ENCODE measurements at regions not wholly inside any gene's neighbourhood (a gene's known extent, or its start where the extent isn't known, plus 50 kb on each side); places are given as distances from the start of the nearest gene placed in this dataset.
A peak's percentile ranks its signal among the peaks of the same experiment; 100 is the strongest.
"Not testable (repeated sequence)": the region's sequence is repeated elsewhere in the genome, so short reads cannot be mapped to it uniquely, and the experiment has no call there.

- DNase-seq (ENCODE audit: extremely low spot score, insufficient read length, low read depth) (no peak), FAIRE-seq (no peak)
These were observed 1133.1 kb upstream of the ACO1 start for GRCh38 chr9:31251386-31251785.

GRCh38 chr9:31253800-31254762 is 1130.4 kb upstream of the ACO1 start:
- DNase-seq (ENCODE audit: extremely low spot score, insufficient read length, low read depth), result no peak

GRCh38 chr9:31255211-31255610 is 1129.2 kb upstream of the ACO1 start:
- DNase-seq (ENCODE audit: extremely low spot score, insufficient read length, low read depth) (no peak), FAIRE-seq (no peak)

More at GRCh38 chr9:31253800-31254762, 1130.4 kb upstream of the ACO1 start:
- FAIRE-seq, result no peak

GRCh38 chr9:31259824-31260223 is 1124.6 kb upstream of the ACO1 start:
- no peak for FAIRE-seq
- DNase-seq (ENCODE audit: extremely low spot score, insufficient read length, low read depth), result no peak

- no peak for FAIRE-seq
- no peak for DNase-seq (ENCODE audit: extremely low spot score, insufficient read length, low read depth)
These were observed 1111.8 kb upstream of the ACO1 start for GRCh38 chr9:31272456-31273295.

- no peak for FAIRE-seq
- no peak for DNase-seq (ENCODE audit: extremely low spot score, insufficient read length, low read depth)
These were observed 1109.0 kb upstream of the ACO1 start for GRCh38 chr9:31275419-31275818.

- FAIRE-seq, result no peak
These were observed 1093.7 kb upstream of the ACO1 start for GRCh38 chr9:31290731-31291130.

GRCh38 chr9:31302620-31303418 is 1081.6 kb upstream of the ACO1 start:
- DNase-seq (ENCODE audit: extremely low spot score, insufficient read length, low read depth) (no peak), FAIRE-seq (peak; percentile 46)

More at GRCh38 chr9:31290731-31291130, 1093.7 kb upstream of the ACO1 start:
- DNase-seq (ENCODE audit: extremely low spot score, insufficient read length, low read depth), result no peak

GRCh38 chr9:31304576-31304975 is 1079.9 kb upstream of the ACO1 start:
- no peak for DNase-seq (ENCODE audit: extremely low spot score, insufficient read length, low read depth)

GRCh38 chr9:31314241-31314640 is 1070.2 kb upstream of the ACO1 start:
- DNase-seq (ENCODE audit: extremely low spot score, insufficient read length, low read depth), result no peak
- no peak for FAIRE-seq

More at GRCh38 chr9:31304576-31304975, 1079.9 kb upstream of the ACO1 start:
- no peak for FAIRE-seq

GRCh38 chr9:31320494-31320893 is 1063.9 kb upstream of the ACO1 start:
- no peak for DNase-seq (ENCODE audit: extremely low spot score, insufficient read length, low read depth)
- FAIRE-seq, result no peak

GRCh38 chr9:31321256-31321655 is 1063.2 kb upstream of the ACO1 start:
- FAIRE-seq (no peak), DNase-seq (ENCODE audit: extremely low spot score, insufficient read length, low read depth) (no peak)

GRCh38 chr9:31321686-31322085 is 1062.8 kb upstream of the ACO1 start:
- no peak for FAIRE-seq
- no peak for DNase-seq (ENCODE audit: extremely low spot score, insufficient read length, low read depth)

GRCh38 chr9:31323726-31324444 is 1060.6 kb upstream of the ACO1 start:
- DNase-seq (ENCODE audit: extremely low spot score, insufficient read length, low read depth), result no peak
- peak; percentile 41 for FAIRE-seq

- FAIRE-seq (no peak), DNase-seq (ENCODE audit: extremely low spot score, insufficient read length, low read depth) (no peak)
These were observed 1058.7 kb upstream of the ACO1 start for GRCh38 chr9:31325778-31326177.

- DNase-seq (ENCODE audit: extremely low spot score, insufficient read length, low read depth); FAIRE-seq: not testable (repeated sequence)
These were observed 1057.6 kb upstream of the ACO1 start for GRCh38 chr9:31326883-31327282.

GRCh38 chr9:31334837-31335528 is 1049.5 kb upstream of the ACO1 start:
- DNase-seq (ENCODE audit: extremely low spot score, insufficient read length, low read depth), result no peak
- FAIRE-seq, result no peak

- FAIRE-seq, result no peak
- DNase-seq (ENCODE audit: extremely low spot score, insufficient read length, low read depth), result no peak
These were observed 1048.8 kb upstream of the ACO1 start for GRCh38 chr9:31335529-31336234.

Measured in GM18507 (cell line).